ENCODE measurements at regions not wholly inside any gene's neighbourhood (a gene's known extent, or its start where the extent isn't known, plus 50 kb on each side); places are given as distances from the start of the nearest gene placed in this dataset.

GRCh38 chr10:129273860-129274259, 193.2 kb upstream of the MGMT start:
- Histone ChIP-seq H4K20me1 (ENCODE audit: control insufficient read depth, insufficient read depth, low read depth, low read length) (no peaks in the 10 kb centered on the region), H3K4me2 (ENCODE audit: low read length) (no peak overlapping the region), H3K4me1 (ENCODE audit: control insufficient read depth, low read length) (no peaks in the 10 kb centered on the region), H3K9me3 (ENCODE audit: control insufficient read depth, insufficient read depth, low read length) (no peaks in the 10 kb centered on the region), H3F3A (ENCODE audit: control insufficient read depth, insufficient read depth) (no peaks in the 10 kb centered on the region), H3K79me2 (ENCODE audit: control insufficient read depth, low read length) (no peaks in the 10 kb centered on the region), H3K36me3 (ENCODE audit: control insufficient read depth, low read length) (no peaks in the 10 kb centered on the region), H3K27me3 (ENCODE audit: control insufficient read depth, low read length) (no peaks in the 10 kb centered on the region), H3K9me2 (replicated peaks; ENCODE audit: control insufficient read depth, low read length) (no peaks in the 10 kb centered on the region), H3K27ac (ENCODE audit: low read depth, low read length) (no peak overlapping the region), H3K4me3 (ENCODE audit: low read length) (no peak overlapping the region)
- no peak for TF ChIP-seq EZH2phosphoT487 (IDR thresholded peaks at IDR 0.05; ENCODE audit: borderline replicate concordance, low read length)
- no peak for TF ChIP-seq CTCF (IDR thresholded peaks at IDR 0.05; ENCODE audit: low read depth, low read length, poor library complexity, severe bottlenecking)

- no peaks in the 10 kb centered on the region for H4K20me1 ChIP-seq (ENCODE audit: control insufficient read depth, insufficient read depth, low read depth, low read length)
- no peaks in the 10 kb centered on the region for H3K9me2 ChIP-seq (replicated peaks; ENCODE audit: control insufficient read depth, low read length)
- H3K4me2 ChIP-seq (ENCODE audit: low read length): no peak overlapping the region
Measured at GRCh38 chr10:129274748-129275474, 192.1 kb upstream of the MGMT start.

GRCh38 chr10:129275886-129276285, 191.2 kb upstream of the MGMT start:
- Histone ChIP-seq H4K20me1 (ENCODE audit: control insufficient read depth, insufficient read depth, low read depth, low read length) (no peaks in the 10 kb centered on the region), H3K4me3 (ENCODE audit: low read length) (no peak overlapping the region), H3K9me3 (ENCODE audit: control insufficient read depth, insufficient read depth, low read length) (no peaks in the 10 kb centered on the region), H3K4me2 (ENCODE audit: low read length) (no peak overlapping the region), H3K4me1 (ENCODE audit: control insufficient read depth, low read length) (no peaks in the 10 kb centered on the region), H3F3A (ENCODE audit: control insufficient read depth, insufficient read depth) (no peaks in the 10 kb centered on the region), H3K36me3 (ENCODE audit: control insufficient read depth, low read length) (no peaks in the 10 kb centered on the region), H3K79me2 (ENCODE audit: control insufficient read depth, low read length) (no peaks in the 10 kb centered on the region), H3K27me3 (ENCODE audit: control insufficient read depth, low read length) (no peaks in the 10 kb centered on the region), H3K27ac (ENCODE audit: low read depth, low read length) (no peak overlapping the region), H3K9me2 (replicated peaks; ENCODE audit: control insufficient read depth, low read length) (no peaks in the 10 kb centered on the region)
- TF ChIP-seq CTCF (IDR thresholded peaks at IDR 0.05; ENCODE audit: low read depth, low read length, poor library complexity, severe bottlenecking): no peak
- no peak for TF ChIP-seq EZH2phosphoT487 (IDR thresholded peaks at IDR 0.05; ENCODE audit: borderline replicate concordance, low read length)

More at GRCh38 chr10:129274748-129275474, 192.1 kb upstream of the MGMT start:
- H3K4me1 ChIP-seq (ENCODE audit: control insufficient read depth, low read length): no peaks in the 10 kb centered on the region
- no peaks in the 10 kb centered on the region for H3K27me3 ChIP-seq (ENCODE audit: control insufficient read depth, low read length)
- no peaks in the 10 kb centered on the region for H3F3A ChIP-seq (ENCODE audit: control insufficient read depth, insufficient read depth)
- TF ChIP-seq EZH2phosphoT487 (IDR thresholded peaks at IDR 0.05; ENCODE audit: borderline replicate concordance, low read length): no peak
- no peak for TF ChIP-seq CTCF (IDR thresholded peaks at IDR 0.05; ENCODE audit: low read depth, low read length, poor library complexity, severe bottlenecking)
- no peaks in the 10 kb centered on the region for H3K79me2 ChIP-seq (ENCODE audit: control insufficient read depth, low read length)
- H3K4me3 ChIP-seq (ENCODE audit: low read length): no peak overlapping the region
- H3K36me3 ChIP-seq (ENCODE audit: control insufficient read depth, low read length): no peaks in the 10 kb centered on the region
- no peak overlapping the region for H3K27ac ChIP-seq (ENCODE audit: low read depth, low read length)
- no peaks in the 10 kb centered on the region for H3K9me3 ChIP-seq (ENCODE audit: control insufficient read depth, insufficient read depth, low read length)

Data from DOHH2 (cell line).